ENCODE measurements at regions not wholly inside any gene's neighbourhood (a gene's known extent, or its start where the extent isn't known, plus 50 kb on each side); places are given as distances from the start of the nearest gene placed in this dataset.

- no peak for TF ChIP-seq RAD21 (IDR thresholded peaks at IDR 0.05; ENCODE audit: low read depth)
- TF ChIP-seq EP300 (IDR thresholded peaks at IDR 0.05; ENCODE audit: borderline replicate concordance), result no peak
- no peak for TF ChIP-seq ZBTB7A (IDR thresholded peaks at IDR 0.05; ENCODE audit: low read depth)
- TF ChIP-seq FOXM1 (IDR thresholded peaks at IDR 0.05; ENCODE audit: borderline replicate concordance, low read depth), result no peak
- no peak for TF ChIP-seq CEBPB (IDR thresholded peaks at IDR 0.05)
- no peak for TF ChIP-seq MAX (IDR thresholded peaks at IDR 0.05)
- no peak for TF ChIP-seq TAF1 (IDR thresholded peaks at IDR 0.05; ENCODE audit: low read depth)
- no peak for TF ChIP-seq REST (IDR thresholded peaks at IDR 0.05; ENCODE audit: low read depth)
- no peak for TF ChIP-seq NFIC (IDR thresholded peaks at IDR 0.05)
- no peak for TF ChIP-seq CREB1 (IDR thresholded peaks at IDR 0.05; ENCODE audit: low read depth)
- TF ChIP-seq YY1 (IDR thresholded peaks at IDR 0.05; ENCODE audit: low read depth), result no peak
- no peak for TF ChIP-seq TCF12 (IDR thresholded peaks at IDR 0.05; ENCODE audit: low read depth)
- TF ChIP-seq TEAD4 (IDR thresholded peaks at IDR 0.05), result no peak
These were observed 337.0 kb downstream of the HAPSTR1 start for GRCh38 chr16:9428355-9429005.

All from Ishikawa (cell line).